Nephron progenitor cell (in vitro differentiated cells): ENCODE measurements at regions not wholly inside any gene's neighbourhood (a gene's known extent, or its start where the extent isn't known, plus 50 kb on each side); places are given as distances from the start of the nearest gene placed in this dataset.

Experiments used
- DNase-seq: peaks from one replicate; pipeline ENCODE4 v3.0.0; 2021
- H3K27ac Mint-ChIP-seq: 2 replicates; pipeline ENCODE4 v1.8.0; 2021; ENCODE audit warnings: mild to moderate bottlenecking, moderate library complexity, mixed read lengths
- H3K27me3 Mint-ChIP-seq: 2 replicates; pipeline ENCODE4 v1.8.0; 2021; ENCODE audit warnings: mild to moderate bottlenecking, low read depth, mixed read lengths; ENCODE audit not compliant: poor library complexity
- H3K36me3 Mint-ChIP-seq: 2 replicates; pipeline ENCODE4 v1.8.0; 2021; ENCODE audit warnings: low read depth, mixed read lengths
- H3K4me1 Mint-ChIP-seq: 2 replicates; pipeline ENCODE4 v1.8.0; 2021; ENCODE audit warnings: mixed read lengths
- H3K4me3 Mint-ChIP-seq: 2 replicates; pipeline ENCODE4 v1.8.0; 2021; ENCODE audit warnings: mild to moderate bottlenecking, moderate library complexity, mixed read lengths
- H3K9me3 Mint-ChIP-seq: 2 replicates; pipeline ENCODE4 v1.8.0; 2021; ENCODE audit warnings: mild to moderate bottlenecking, moderate library complexity, mixed read lengths
- TF ChIP-seq, protein P1 (sequence below): fragments of 200-600 bp; sonication (generic); IDR thresholded peaks from 2 replicates; pipeline ENCODE4 v1.5.0; 2021; ENCODE audit warnings: antibody characterized with exemption

DNA sequence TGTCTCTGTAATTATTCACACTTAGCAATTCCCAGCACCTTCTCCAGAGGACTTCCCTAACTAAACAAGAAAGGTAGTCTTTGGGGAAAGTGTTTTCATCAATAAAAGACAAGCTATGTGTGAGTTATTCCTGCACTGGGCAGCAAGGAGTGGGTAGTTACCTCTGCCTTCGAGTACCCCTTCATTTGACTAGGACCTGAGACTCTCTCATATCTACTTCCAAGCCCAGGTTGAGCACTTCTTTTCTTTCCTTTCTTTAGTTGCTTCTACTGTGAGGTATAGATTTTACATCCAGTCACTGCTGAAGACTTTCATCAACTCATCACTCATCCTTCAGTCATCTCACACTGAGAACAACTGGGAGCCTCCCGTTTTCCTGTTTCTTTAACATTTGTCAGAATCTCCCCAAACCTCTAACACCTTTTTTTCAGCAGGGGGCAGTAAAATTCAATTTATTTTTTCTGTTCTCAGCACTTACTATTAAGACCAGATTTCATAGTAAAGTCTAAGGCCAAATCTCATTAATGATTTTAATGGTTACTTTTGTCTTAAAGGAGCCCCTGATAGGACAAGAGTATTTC is 80.1 kb upstream of the PRSS1 start:
- TF ChIP-seq, protein P1, sequence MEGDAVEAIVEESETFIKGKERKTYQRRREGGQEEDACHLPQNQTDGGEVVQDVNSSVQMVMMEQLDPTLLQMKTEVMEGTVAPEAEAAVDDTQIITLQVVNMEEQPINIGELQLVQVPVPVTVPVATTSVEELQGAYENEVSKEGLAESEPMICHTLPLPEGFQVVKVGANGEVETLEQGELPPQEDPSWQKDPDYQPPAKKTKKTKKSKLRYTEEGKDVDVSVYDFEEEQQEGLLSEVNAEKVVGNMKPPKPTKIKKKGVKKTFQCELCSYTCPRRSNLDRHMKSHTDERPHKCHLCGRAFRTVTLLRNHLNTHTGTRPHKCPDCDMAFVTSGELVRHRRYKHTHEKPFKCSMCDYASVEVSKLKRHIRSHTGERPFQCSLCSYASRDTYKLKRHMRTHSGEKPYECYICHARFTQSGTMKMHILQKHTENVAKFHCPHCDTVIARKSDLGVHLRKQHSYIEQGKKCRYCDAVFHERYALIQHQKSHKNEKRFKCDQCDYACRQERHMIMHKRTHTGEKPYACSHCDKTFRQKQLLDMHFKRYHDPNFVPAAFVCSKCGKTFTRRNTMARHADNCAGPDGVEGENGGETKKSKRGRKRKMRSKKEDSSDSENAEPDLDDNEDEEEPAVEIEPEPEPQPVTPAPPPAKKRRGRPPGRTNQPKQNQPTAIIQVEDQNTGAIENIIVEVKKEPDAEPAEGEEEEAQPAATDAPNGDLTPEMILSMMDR: peak; percentile 32
- peaks cover 3% of the 10 kb centered on the region for H3K9me3 Mint-ChIP-seq
- no peaks in the 10 kb centered on the region for H3K27me3 Mint-ChIP-seq
- no peaks in the 10 kb centered on the region for H3K36me3 Mint-ChIP-seq
- H3K27ac Mint-ChIP-seq: no peak overlapping the region
- no peaks in the 10 kb centered on the region for H3K4me1 Mint-ChIP-seq
- no peak for DNase-seq
- no peak overlapping the region for H3K4me3 Mint-ChIP-seq

DNA sequence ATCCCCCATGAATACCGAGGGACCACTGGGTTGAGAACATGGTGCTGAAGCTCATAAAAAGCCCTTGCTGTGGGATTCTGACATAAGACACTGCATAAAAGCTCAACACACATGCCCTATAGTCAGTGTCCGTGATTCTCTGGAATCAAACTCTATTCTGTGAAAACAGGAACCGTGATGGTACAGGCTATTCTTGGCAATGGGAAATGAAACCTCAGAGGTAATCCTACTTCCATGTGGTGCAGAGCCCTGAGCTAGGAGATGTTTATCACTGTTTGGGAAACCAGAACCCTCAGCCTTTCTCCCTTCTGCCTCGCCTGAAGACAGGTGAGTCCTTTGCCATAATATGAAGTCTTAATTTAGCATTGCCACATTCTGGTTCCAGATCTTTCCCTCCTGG is 80.8 kb upstream of the PRSS1 start:
- DNase-seq: no peak

DNA sequence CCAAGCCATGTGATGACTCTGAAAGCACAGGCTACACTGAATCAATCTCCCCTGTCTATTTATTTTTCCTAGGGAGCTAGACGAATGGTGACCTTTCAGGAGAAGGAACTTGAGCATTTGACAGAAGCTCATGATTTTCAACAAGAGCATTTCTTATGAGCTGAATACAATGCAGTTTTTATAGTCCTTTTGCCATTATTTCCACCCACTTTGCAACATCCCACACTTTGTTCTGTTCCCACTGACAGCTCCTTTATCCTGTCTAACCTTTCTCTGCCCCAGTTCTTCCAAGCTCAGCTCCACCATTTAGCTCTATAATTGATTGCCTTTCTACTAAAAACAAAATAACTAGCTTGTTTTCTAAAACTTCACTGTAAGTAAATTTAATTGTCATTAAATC is 91.9 kb upstream of the PRSS1 start:
- Mint-ChIP-seq H3K27me3 (peaks cover 21% of the 10 kb centered on the region), H3K4me1 (no peaks in the 10 kb centered on the region), H3K36me3 (no peaks in the 10 kb centered on the region), H3K27ac (no peak overlapping the region), H3K4me3 (no peak overlapping the region), H3K9me3 (peaks cover 11% of the 10 kb centered on the region)
- TF ChIP-seq, protein P1: no peak
- DNase-seq: no peak

More for the DNA sequence above, 80.8 kb upstream of the PRSS1 start:
- Mint-ChIP-seq H3K36me3 (no peaks in the 10 kb centered on the region), H3K9me3 (no peaks in the 10 kb centered on the region), H3K27ac (no peak overlapping the region), H3K4me3 (no peak overlapping the region), H3K4me1 (no peaks in the 10 kb centered on the region), H3K27me3 (no peaks in the 10 kb centered on the region)
- TF ChIP-seq, protein P1: no peak

DNA sequence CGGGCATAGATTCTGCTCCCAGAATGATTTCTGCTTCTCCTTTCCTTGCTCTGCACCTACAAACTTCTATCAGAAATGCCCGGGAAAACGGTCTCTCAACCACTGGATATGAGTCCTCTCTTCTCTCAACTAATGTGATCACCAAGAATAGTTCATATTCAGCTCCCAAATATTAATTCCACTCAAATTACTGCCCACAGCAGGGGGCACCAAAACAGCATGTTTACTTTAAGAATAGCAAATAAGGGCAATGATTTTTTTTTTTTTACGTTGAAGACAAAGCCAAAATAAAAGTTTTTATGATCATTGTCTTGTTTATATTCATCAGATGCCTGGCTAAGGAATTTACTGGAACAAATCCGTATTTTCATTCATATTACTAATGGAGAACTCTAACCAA is 94.9 kb upstream of the PRSS1 start:
- H3K4me1 Mint-ChIP-seq: no peaks in the 10 kb centered on the region
- peaks cover 25% of the 10 kb centered on the region for H3K27me3 Mint-ChIP-seq
- H3K36me3 Mint-ChIP-seq: no peaks in the 10 kb centered on the region
- H3K4me3 Mint-ChIP-seq: no peak overlapping the region
- H3K27ac Mint-ChIP-seq: no peak overlapping the region
- no peak for DNase-seq
- TF ChIP-seq, protein P1: no peak
- H3K9me3 Mint-ChIP-seq: peaks cover 3% of the 10 kb centered on the region

DNA sequence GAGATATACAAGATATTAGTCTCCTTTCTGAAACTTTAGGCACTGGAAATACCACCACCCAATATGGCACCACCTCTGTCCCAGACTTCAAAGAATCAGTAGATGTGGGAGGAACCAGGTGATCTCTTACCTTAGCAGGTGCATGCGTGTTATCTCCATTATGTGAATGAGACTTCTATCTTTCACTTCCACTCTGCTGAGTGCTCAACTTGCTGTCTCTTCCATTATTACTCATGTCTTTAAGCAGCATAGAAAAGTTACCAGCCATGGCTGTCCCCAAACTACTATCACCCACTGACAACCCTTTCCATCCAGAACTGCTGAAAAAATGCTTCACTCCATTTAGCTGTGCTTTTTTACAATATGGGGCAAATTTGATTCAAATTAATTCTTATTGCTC is 101.5 kb upstream of the PRSS1 start:
- H3K27me3 Mint-ChIP-seq: peaks cover 23% of the 10 kb centered on the region
- H3K4me3 Mint-ChIP-seq: no peak overlapping the region
- TF ChIP-seq, protein P1: no peak
- no peaks in the 10 kb centered on the region for H3K9me3 Mint-ChIP-seq
- H3K36me3 Mint-ChIP-seq: no peaks in the 10 kb centered on the region
- no peak overlapping the region for H3K27ac Mint-ChIP-seq
- peaks cover 5% of the 10 kb centered on the region for H3K4me1 Mint-ChIP-seq
- DNase-seq: no peak

DNA sequence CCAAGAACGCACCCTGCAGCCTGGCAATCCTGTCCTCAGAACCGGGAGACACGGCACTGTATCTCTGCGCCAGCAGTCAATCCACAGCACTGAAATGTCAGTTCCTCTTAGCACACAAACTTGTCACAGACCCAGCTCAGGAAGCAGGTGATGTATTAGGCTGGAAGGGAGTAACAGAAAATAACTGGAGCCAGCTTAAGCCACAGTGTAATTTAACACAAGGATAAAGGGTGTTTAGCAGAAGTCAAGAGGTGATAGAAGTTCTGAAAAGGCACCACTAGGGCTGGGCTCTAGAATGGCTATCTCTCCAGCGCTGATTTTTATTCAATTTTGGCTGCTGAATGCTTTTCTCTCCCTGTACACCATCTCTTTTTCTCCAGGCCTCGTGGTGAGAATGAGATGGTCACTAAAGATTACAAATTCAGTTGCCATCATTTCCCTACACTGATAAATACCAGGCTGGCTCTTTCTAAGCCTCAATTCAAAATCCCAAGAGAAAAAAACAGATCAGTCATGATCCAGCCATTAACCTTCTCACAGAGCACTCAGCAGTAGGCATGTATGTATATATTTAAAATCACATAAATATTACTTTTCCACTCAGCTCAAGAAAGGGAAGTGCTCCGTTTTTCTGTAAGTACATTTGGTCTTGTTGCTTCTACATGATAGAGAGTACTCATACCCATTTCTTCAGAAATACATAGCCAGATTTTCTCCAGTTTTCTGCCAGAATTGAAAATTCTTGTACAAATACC is 102.7 kb upstream of the PRSS1 start:
- Mint-ChIP-seq H3K27ac (peak overlapping the region; percentile 60), H3K36me3 (no peaks in the 10 kb centered on the region), H3K9me3 (no peaks in the 10 kb centered on the region), H3K27me3 (peaks cover 29% of the 10 kb centered on the region), H3K4me3 (no peak overlapping the region), H3K4me1 (peaks cover 5% of the 10 kb centered on the region)
- TF ChIP-seq, protein P1: no peak
- no peak for DNase-seq
